ENCODE measurements at regions not wholly inside any gene's neighbourhood (a gene's known extent, or its start where the extent isn't known, plus 50 kb on each side); places are given as distances from the start of the nearest gene placed in this dataset.

GRCh38 chr6:164210783-164211182 is 796.3 kb downstream of the QKI start:
- Histone ChIP-seq H3K4me1 (ENCODE audit: control insufficient read depth in 1 of 2, insufficient read depth in 2 of 2, low read length in 2 of 2) (no peaks in the 10 kb centered on the region), H3K9me2 (ENCODE audit: insufficient read depth) (no peaks in the 10 kb centered on the region), H2AFZ (ENCODE audit: low read depth, low read length, poor library complexity, severe bottlenecking) (no peak overlapping the region), H3K79me2 (ENCODE audit: insufficient read depth, low read length) (no peaks in the 10 kb centered on the region), H3K27me3 (ENCODE audit: insufficient read depth, low read length) (no peaks in the 10 kb centered on the region), H3K4me2 (ENCODE audit: low read length) (no peak overlapping the region), H3K36me3 (ENCODE audit: control insufficient read depth in 1 of 2, insufficient read depth in 2 of 2, low read length in 2 of 2) (no peaks in the 10 kb centered on the region), H4K20me1 (ENCODE audit: insufficient read depth) (no peaks in the 10 kb centered on the region), H3K27ac (ENCODE audit: low read depth, low read length) (no peak overlapping the region), H3K4me3 (replicated peaks in 1 of 2; ENCODE audit: low read depth in 1 of 2, low read length in 2 of 2) (no peak overlapping the region), H3K9me3 (ENCODE audit: control insufficient read depth in 1 of 2, insufficient read depth in 1 of 2, low read depth in 1 of 2, low read length in 2 of 2) (peaks cover 0 to 11% of the 10 kb centered on the region in 2 experiments; a peak in 1 of 4 replicates), H3K9ac (ENCODE audit: low read length) (no peak overlapping the region)
- no peak for DNase-seq (ENCODE audit: low read depth, low spot score)
- ChIA-PET POLR2A (no interaction called here), CTCF (no interaction called here), RAD21 (ENCODE audit: low non-redundant PET in 1 of 2, low total read pairs in 2 of 2, uncharacterized antibody in 2 of 2, unreplicated experiment in 2 of 2) (no interaction called here)
- no TSS peak for BruUV-seq (replicated peaks)
- intact Hi-C loops (cut with micrococcal nuclease) = no loop called here
- TF ChIP-seq, protein P1, sequence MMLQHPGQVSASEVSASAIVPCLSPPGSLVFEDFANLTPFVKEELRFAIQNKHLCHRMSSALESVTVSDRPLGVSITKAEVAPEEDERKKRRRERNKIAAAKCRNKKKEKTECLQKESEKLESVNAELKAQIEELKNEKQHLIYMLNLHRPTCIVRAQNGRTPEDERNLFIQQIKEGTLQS (IDR thresholded peaks at IDR 0.05) = no peak
- no peak for TF ChIP-seq YY1 (IDR thresholded peaks at IDR 0.05; ENCODE audit: extremely low read depth, insufficient replicate concordance, low read depth, low read length)
- TF ChIP-seq, protein P2, sequence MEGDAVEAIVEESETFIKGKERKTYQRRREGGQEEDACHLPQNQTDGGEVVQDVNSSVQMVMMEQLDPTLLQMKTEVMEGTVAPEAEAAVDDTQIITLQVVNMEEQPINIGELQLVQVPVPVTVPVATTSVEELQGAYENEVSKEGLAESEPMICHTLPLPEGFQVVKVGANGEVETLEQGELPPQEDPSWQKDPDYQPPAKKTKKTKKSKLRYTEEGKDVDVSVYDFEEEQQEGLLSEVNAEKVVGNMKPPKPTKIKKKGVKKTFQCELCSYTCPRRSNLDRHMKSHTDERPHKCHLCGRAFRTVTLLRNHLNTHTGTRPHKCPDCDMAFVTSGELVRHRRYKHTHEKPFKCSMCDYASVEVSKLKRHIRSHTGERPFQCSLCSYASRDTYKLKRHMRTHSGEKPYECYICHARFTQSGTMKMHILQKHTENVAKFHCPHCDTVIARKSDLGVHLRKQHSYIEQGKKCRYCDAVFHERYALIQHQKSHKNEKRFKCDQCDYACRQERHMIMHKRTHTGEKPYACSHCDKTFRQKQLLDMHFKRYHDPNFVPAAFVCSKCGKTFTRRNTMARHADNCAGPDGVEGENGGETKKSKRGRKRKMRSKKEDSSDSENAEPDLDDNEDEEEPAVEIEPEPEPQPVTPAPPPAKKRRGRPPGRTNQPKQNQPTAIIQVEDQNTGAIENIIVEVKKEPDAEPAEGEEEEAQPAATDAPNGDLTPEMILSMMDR (IDR thresholded peaks at IDR 0.05 in 2 of 3, conservative IDR thresholded peaks at IDR 0.05 in 1 of 3; ENCODE audit: borderline replicate concordance in 1 of 3, insufficient read depth in 1 of 3, low read depth in 2 of 3, low read length in 2 of 3) = no peak
- TF ChIP-seq ELF1 (IDR thresholded peaks at IDR 0.05; ENCODE audit: borderline replicate concordance, low read depth) = no peak
- no peak for TF ChIP-seq EZH2 (IDR thresholded peaks at IDR 0.05)
- no peak for TF ChIP-seq CEBPB (IDR thresholded peaks at IDR 0.05; ENCODE audit: low read depth)
- ATAC-seq = no peak

GRCh38 chr6:164210323-164210722 is 795.8 kb downstream of the QKI start:
- intact Hi-C loops (cut with micrococcal nuclease) = no loop called here
- no peak for ATAC-seq
- Histone ChIP-seq H3K79me2 (ENCODE audit: insufficient read depth, low read length) (no peaks in the 10 kb centered on the region), H3K36me3 (ENCODE audit: control insufficient read depth in 1 of 2, insufficient read depth in 2 of 2, low read length in 2 of 2) (no peaks in the 10 kb centered on the region), H3K4me1 (ENCODE audit: control insufficient read depth in 1 of 2, insufficient read depth in 2 of 2, low read length in 2 of 2) (no peaks in the 10 kb centered on the region), H3K9me2 (ENCODE audit: insufficient read depth) (no peaks in the 10 kb centered on the region), H3K27me3 (ENCODE audit: insufficient read depth, low read length) (no peaks in the 10 kb centered on the region), H3K9ac (ENCODE audit: low read length) (no peak overlapping the region), H3K9me3 (ENCODE audit: control insufficient read depth in 1 of 2, insufficient read depth in 1 of 2, low read depth in 1 of 2, low read length in 2 of 2) (peaks cover 0 to 11% of the 10 kb centered on the region in 2 experiments; a peak in 1 of 4 replicates), H3K27ac (ENCODE audit: low read depth, low read length) (no peak overlapping the region), H3K4me3 (replicated peaks in 1 of 2; ENCODE audit: low read depth in 1 of 2, low read length in 2 of 2) (no peak overlapping the region), H3K4me2 (ENCODE audit: low read length) (no peak overlapping the region), H4K20me1 (ENCODE audit: insufficient read depth) (no peaks in the 10 kb centered on the region), H2AFZ (ENCODE audit: low read depth, low read length, poor library complexity, severe bottlenecking) (no peak overlapping the region)
- RAD21 ChIA-PET (ENCODE audit: low non-redundant PET in 1 of 2, low total read pairs in 2 of 2, uncharacterized antibody in 2 of 2, unreplicated experiment in 2 of 2) = no interaction called here
- no TSS peak for BruUV-seq (replicated peaks)
- no peak for TF ChIP-seq POLR2A (IDR thresholded peaks at IDR 0.05; ENCODE audit: borderline replicate concordance, extremely low read depth, insufficient read depth, insufficient read length)
- no peak for TF ChIP-seq EGR1 (IDR thresholded peaks at IDR 0.05; ENCODE audit: low read depth)
- TF ChIP-seq EZH2 (IDR thresholded peaks at IDR 0.05) = no peak
- TF ChIP-seq EZH2phosphoT487 (IDR thresholded peaks at IDR 0.05; ENCODE audit: borderline replicate concordance) = no peak
- TF ChIP-seq, protein P3, sequence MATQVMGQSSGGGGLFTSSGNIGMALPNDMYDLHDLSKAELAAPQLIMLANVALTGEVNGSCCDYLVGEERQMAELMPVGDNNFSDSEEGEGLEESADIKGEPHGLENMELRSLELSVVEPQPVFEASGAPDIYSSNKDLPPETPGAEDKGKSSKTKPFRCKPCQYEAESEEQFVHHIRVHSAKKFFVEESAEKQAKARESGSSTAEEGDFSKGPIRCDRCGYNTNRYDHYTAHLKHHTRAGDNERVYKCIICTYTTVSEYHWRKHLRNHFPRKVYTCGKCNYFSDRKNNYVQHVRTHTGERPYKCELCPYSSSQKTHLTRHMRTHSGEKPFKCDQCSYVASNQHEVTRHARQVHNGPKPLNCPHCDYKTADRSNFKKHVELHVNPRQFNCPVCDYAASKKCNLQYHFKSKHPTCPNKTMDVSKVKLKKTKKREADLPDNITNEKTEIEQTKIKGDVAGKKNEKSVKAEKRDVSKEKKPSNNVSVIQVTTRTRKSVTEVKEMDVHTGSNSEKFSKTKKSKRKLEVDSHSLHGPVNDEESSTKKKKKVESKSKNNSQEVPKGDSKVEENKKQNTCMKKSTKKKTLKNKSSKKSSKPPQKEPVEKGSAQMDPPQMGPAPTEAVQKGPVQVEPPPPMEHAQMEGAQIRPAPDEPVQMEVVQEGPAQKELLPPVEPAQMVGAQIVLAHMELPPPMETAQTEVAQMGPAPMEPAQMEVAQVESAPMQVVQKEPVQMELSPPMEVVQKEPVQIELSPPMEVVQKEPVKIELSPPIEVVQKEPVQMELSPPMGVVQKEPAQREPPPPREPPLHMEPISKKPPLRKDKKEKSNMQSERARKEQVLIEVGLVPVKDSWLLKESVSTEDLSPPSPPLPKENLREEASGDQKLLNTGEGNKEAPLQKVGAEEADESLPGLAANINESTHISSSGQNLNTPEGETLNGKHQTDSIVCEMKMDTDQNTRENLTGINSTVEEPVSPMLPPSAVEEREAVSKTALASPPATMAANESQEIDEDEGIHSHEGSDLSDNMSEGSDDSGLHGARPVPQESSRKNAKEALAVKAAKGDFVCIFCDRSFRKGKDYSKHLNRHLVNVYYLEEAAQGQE (IDR thresholded peaks at IDR 0.05; ENCODE audit: low read depth) = no peak
- TF ChIP-seq, protein P1 (IDR thresholded peaks at IDR 0.05) = no peak
- no peak for TF ChIP-seq YY1 (IDR thresholded peaks at IDR 0.05; ENCODE audit: extremely low read depth, insufficient replicate concordance, low read depth, low read length)
- TF ChIP-seq CBX3 (IDR thresholded peaks at IDR 0.05; ENCODE audit: low read depth) = no peak
- TF ChIP-seq, protein P2 (IDR thresholded peaks at IDR 0.05 in 2 of 3, conservative IDR thresholded peaks at IDR 0.05 in 1 of 3; ENCODE audit: borderline replicate concordance in 1 of 3, insufficient read depth in 1 of 3, low read depth in 2 of 3, low read length in 2 of 3) = no peak
- DNase-seq (ENCODE audit: low read depth, low spot score) = no peak
- CTCF ChIA-PET = no interaction called here
- POLR2A ChIA-PET = no interaction called here
